Natural killer cell (primary cell): ENCODE measurements at regions not wholly inside any gene's neighbourhood (a gene's known extent, or its start where the extent isn't known, plus 50 kb on each side); places are given as distances from the start of the nearest gene placed in this dataset.

Experiments
- ATAC-seq, 3 donors: fragments of 150-1000 bp in 2 of 3; fragments of 200-7000 bp in 1 of 3; cut with Tn5 transposase; 1 replicate in 1 of 3; 2 replicates in 2 of 3; pipeline ENCODE4 v1.10.0; 2021; ENCODE audit warnings: mild to moderate bottlenecking in 2 of 3, moderate library complexity in 2 of 3
- DNase-seq, 2 donors: peaks; one replicate each; pipeline versions ENCODE4 v3.0.0 to v3.0.0-alpha.2; 2013 to 2021; ENCODE audit warnings: mixed read lengths in 1 of 2
- H3K27ac ChIP-seq: one replicate; pipeline ENCODE4 v1.5.1; 2013; ENCODE audit warnings: mild to moderate bottlenecking, low read length
- H3K27me3 ChIP-seq: one replicate; pipeline ENCODE4 v1.6.1; 2013; ENCODE audit warnings: low read length; ENCODE audit not compliant: control insufficient read depth, insufficient read depth
- H3K36me3 ChIP-seq: one replicate; pipeline ENCODE4 v1.6.1; 2013; ENCODE audit warnings: low read length; ENCODE audit not compliant: control insufficient read depth, insufficient read depth
- H3K4me1 ChIP-seq: one replicate; pipeline ENCODE4 v1.6.1; 2013; ENCODE audit warnings: low read length; ENCODE audit not compliant: control insufficient read depth, insufficient read depth
- H3K4me3 ChIP-seq: one replicate; pipeline ENCODE4 v1.5.1; 2013; ENCODE audit warnings: low read length
- H3K9me3 ChIP-seq: one replicate; pipeline ENCODE4 v1.6.1; 2013; ENCODE audit warnings: low read length; ENCODE audit not compliant: control insufficient read depth, insufficient read depth
- H3K27ac Mint-ChIP-seq, 2 donors: one replicate each; pipeline ENCODE4 v1.8.0; 2022; ENCODE audit warnings: mild to moderate bottlenecking in 2 of 2, mixed read lengths in 2 of 2, moderate library complexity in 1 of 2
- H3K27me3 Mint-ChIP-seq, 2 donors: one replicate each; pipeline ENCODE4 v1.8.0; 2022; ENCODE audit warnings: low read depth in 2 of 2, mixed read lengths in 2 of 2
- H3K36me3 Mint-ChIP-seq: one replicate; pipeline ENCODE4 v1.8.0; 2022; ENCODE audit warnings: mixed read lengths
- H3K4me1 Mint-ChIP-seq, 2 donors: one replicate each; pipeline ENCODE4 v1.8.0; 2022; ENCODE audit warnings: mixed read lengths in 2 of 2
- H3K4me3 Mint-ChIP-seq: one replicate; pipeline ENCODE4 v1.8.0; 2022; ENCODE audit warnings: mild to moderate bottlenecking, moderate library complexity, mixed read lengths
- H3K9me3 Mint-ChIP-seq, 2 donors: one replicate each; pipeline ENCODE4 v1.8.0; 2022; ENCODE audit warnings: mixed read lengths in 2 of 2
- CTCF ChIP-seq: fragments of 200-600 bp; IDR thresholded peaks from one replicate; pipeline ENCODE4 v1.8.0; 2022; ENCODE audit warnings: antibody characterized with exemption
- WGBS: methylation state at CpG from one replicate; pipeline ENCODE4 v1.1.7; 2013; ENCODE audit warnings: missing lambda C conversion rate; ENCODE audit not compliant: insufficient coverage; 5-methylcytosine and 5-hydroxymethylcytosine counted together
- intact Hi-C: fragments of 100-400 bp; cut with micrococcal nuclease; formaldehyde crosslinking; loops from one replicate; pipeline ENCODE4 v1.14.2; 2022

GRCh38 chr9:3138231-3139229 lies 294.6 kb upstream of the PUM3 start:
- no peaks in the 10 kb centered on the region for H3K36me3 Mint-ChIP-seq

GRCh38 chr9:3137347-3137695 lies 293.4 kb upstream of the PUM3 start:
- no peak for DNase-seq
- no peaks in the 10 kb centered on the region for H3K9me3 ChIP-seq
- Mint-ChIP-seq H3K36me3 (no peaks in the 10 kb centered on the region), H3K27me3 (peaks cover 6 to 9% of the 10 kb centered on the region in 2 donors), H3K9me3 (no peaks in the 10 kb centered on the region), H3K27ac (no peak overlapping the region), H3K4me1 (no peaks in the 10 kb centered on the region), H3K4me3 (no peak overlapping the region)
- H3K27ac ChIP-seq = no peak overlapping the region
- no peaks in the 10 kb centered on the region for H3K27me3 ChIP-seq
- intact Hi-C loops = no loop called here
- ATAC-seq = no peak
- WGBS = 26% methylated on average over 3 of the region's 3 CpGs
- no peaks in the 10 kb centered on the region for H3K36me3 ChIP-seq
- no peak for TF ChIP-seq CTCF
- no peaks in the 10 kb centered on the region for H3K4me1 ChIP-seq
- no peak overlapping the region for H3K4me3 ChIP-seq

More at GRCh38 chr9:3138231-3139229, 294.6 kb upstream of the PUM3 start:
- no peaks in the 10 kb centered on the region for H3K4me1 ChIP-seq
- no peak overlapping the region for H3K27ac ChIP-seq
- Mint-ChIP-seq H3K4me3 (no peak overlapping the region), H3K9me3 (peaks cover 1 to 3% of the 10 kb centered on the region in 2 donors), H3K27ac (no peak overlapping the region), H3K4me1 (no peaks in the 10 kb centered on the region), H3K27me3 (peaks cover 6 to 9% of the 10 kb centered on the region in 2 donors)
- H3K36me3 ChIP-seq = no peaks in the 10 kb centered on the region
- TF ChIP-seq CTCF = no peak
- H3K4me3 ChIP-seq = no peak overlapping the region
- H3K9me3 ChIP-seq = no peaks in the 10 kb centered on the region
- WGBS = 84% methylated on average over 7 of the region's 10 CpGs
- no peak for DNase-seq
- no peak for ATAC-seq
- intact Hi-C loops = no loop called here
- H3K27me3 ChIP-seq = no peaks in the 10 kb centered on the region

GRCh38 chr9:3136686-3137346 lies 292.9 kb upstream of the PUM3 start:
- intact Hi-C loops = no loop called here
- Mint-ChIP-seq H3K27me3 (peaks cover 6 to 9% of the 10 kb centered on the region in 2 donors), H3K27ac (no peak overlapping the region), H3K4me1 (no peaks in the 10 kb centered on the region), H3K36me3 (no peaks in the 10 kb centered on the region), H3K9me3 (peaks cover 0 to under 1% of the 10 kb centered on the region in 2 donors), H3K4me3 (no peak overlapping the region)
- no peaks in the 10 kb centered on the region for H3K4me1 ChIP-seq
- no peaks in the 10 kb centered on the region for H3K9me3 ChIP-seq
- no peaks in the 10 kb centered on the region for H3K27me3 ChIP-seq
- no peaks in the 10 kb centered on the region for H3K36me3 ChIP-seq
- 23% methylated on average over 5 of the region's 6 CpGs for WGBS
- H3K4me3 ChIP-seq = no peak overlapping the region
- no peak for TF ChIP-seq CTCF
- DNase-seq (no peak), ATAC-seq (no peak)
- no peak overlapping the region for H3K27ac ChIP-seq
